ENCODE measurements at regions not wholly inside any gene's neighbourhood (a gene's known extent, or its start where the extent isn't known, plus 50 kb on each side); places are given as distances from the start of the nearest gene placed in this dataset.
"Not testable (repeated sequence)": the region's sequence is repeated elsewhere in the genome, so short reads cannot be mapped to it uniquely, and the experiment has no call there.

DNA sequence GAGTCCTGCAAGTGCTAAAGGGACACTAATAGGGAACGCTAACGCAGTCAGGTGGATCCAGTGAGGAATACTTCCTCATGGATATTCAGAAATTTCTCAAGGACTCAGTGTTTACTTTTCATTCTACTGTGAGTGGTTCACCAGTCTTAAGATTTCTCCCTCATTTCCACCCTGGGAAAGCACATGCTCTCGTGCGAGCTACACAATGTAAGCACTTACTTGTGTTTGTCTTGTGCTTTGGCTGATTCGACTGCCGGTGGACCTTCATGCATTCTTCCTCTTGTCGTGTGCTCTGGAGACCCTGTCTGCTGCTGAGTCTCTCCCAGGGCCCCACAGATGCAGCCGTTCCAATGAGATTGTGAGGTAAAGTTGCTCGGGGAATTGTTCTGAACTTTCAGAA, 180.1 kb downstream of the NUFIP1 start:
- DNase-seq, result no peak

DNA sequence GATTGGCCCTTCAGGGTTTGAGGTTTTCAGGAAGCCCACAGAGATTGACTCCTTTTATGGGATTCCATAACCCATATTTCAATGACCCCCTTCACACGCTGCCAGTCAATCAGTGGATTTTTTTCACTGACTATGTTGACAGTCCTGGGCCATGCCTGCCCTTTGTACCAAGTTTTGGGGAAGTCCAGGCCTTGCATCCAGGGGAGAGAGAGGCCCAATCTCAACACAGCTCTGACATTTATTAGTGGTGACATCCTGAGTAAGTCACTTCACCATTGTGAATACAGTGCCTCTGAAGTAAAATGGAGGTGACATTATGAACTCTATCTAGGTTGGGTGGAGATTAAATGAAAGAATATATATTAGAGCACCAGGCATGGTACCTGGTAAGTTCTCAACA, 181.1 kb downstream of the NUFIP1 start:
- DNase-seq, result no peak

DNA sequence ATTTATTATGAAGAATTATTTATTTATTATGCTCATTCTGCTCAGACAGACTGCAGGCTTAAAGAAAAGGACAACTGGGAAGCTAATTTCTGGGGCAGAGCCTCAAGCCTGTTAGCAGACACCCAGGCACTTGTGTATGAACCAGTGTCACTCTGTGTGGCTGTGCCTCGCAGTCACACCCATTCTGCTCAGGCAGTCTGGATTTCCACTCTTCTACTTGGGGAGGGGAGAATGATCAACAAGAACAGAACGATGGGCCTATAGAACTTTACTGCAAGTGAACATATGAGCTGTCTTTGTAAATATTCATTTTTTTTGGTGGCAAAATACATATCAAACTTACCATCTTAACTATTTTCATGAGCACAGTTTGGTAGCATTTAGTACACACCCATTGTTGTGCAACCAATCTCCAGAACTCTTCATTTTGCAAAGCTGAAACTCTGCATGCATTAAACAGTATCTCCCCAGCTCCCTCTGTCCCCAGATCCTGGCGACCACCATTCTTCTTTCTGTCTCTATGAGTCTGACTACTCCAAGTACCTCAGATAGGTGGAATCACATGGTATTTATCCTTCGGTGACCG, 181.7 kb downstream of the NUFIP1 start:
- DNase-seq, result no peak

DNA sequence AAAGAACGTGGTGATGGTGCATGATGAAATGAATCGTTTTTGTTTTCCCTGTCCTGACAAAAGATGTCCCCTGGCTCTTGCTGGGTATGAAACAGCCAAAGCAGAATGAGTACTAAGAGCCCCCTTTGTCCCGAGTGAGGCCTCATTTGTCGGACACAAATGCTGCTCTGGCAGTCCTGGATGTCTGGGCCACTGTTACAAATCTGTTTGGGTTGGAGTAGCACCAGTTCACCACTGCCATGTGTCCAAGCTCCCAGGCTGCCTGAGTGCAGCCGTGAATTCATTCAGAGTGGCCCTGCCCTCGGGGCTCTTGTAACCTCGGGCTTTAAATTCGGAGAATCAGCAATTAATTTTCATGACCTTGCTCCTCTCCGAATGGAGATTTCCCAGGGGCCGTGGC, 182.4 kb downstream of the NUFIP1 start:
- no peak for DNase-seq

DNA sequence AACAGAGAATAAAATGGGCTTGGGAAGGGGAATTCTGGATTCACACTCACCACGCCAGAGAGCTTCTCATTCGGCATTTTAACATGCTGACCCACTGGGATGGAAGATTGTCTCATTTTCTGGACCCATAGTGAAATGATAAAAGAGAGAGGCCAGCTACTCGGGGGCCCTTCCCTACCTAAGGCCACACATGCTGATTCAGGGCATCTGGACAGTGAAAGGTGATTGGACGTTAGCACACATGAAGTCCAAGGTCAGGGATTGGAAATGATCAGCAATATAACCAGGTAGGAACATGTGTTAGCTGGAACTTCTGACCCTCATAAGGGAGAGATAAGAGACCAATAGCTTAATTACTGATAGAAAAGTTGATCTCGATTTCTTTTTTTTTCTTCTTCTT, 183.7 kb downstream of the NUFIP1 start:
- DNase-seq, result no peak

DNA sequence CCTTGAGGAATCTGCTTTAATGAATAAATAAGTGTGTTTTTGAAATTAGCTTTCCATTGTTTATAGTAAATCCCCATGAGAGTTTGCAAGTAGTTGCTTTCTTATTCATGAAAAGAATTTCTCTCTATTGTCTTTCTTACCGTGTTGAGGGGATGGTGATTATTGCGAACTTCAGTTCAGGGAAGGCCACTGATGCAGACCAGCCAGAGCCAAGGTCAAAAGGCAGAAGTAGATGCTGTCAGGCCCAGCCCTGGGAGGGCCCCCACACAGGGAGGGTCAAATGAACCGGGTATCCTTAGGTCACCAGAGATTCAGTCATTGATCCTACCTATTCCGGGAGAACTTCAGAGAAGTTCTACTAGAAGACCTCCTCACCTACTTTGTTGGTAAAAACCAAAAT, 185.9 kb downstream of the NUFIP1 start:
- no peak for DNase-seq

GRCh38 chr13:44802491-44802890, 186.8 kb downstream of the NUFIP1 start:
- DNase-seq, result no peak

GRCh38 chr13:44801990-44802389, 187.3 kb downstream of the NUFIP1 start:
- DNase-seq, result no peak

- no peak for DNase-seq
Measured at GRCh38 chr13:44800626-44801025, 188.6 kb downstream of the NUFIP1 start.

DNA sequence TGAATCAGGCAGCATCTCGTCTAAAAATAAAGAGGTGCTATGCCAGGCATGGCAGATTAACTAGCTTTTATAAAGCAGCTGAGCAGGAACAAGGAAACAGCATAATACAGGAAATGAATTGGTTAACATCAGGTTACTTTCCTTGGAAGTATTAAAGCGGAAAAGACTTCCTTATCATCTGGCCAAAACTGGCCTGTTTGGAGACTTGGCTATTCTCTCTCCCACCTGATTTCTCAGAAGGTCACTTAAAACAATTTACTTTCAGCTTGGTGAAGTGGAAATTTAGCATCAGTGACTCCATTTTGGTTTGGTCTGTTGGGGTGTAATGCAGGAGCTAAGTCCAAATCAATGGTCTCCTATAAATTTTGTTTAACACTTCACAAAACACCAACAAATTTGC, 191.6 kb downstream of the NUFIP1 start:
- no peak for DNase-seq

- DNase-seq, result no peak
Measured at GRCh38 chr13:44796597-44797490, 192.4 kb downstream of the NUFIP1 start.

DNA sequence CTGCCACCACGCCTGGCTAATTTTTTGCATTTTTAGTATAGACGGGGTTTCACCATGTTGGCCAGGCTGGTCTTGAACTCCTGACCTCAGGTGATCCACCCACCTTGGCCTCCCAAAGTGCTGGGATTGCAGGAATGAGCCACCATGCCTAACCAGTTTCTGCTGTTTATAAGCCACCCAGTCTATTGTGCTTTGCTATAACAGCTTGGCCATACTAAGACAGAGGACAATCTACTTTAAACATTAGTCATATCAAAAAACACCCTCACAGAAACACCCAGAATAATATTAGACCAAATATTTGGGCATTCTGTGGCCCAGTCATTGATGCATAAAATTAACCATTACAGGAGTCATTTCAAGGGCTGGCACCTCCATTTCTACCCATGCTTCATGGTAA, 193.2 kb downstream of the NUFIP1 start:
- DNase-seq, result not testable (repeated sequence)

- no peak for DNase-seq
Measured at GRCh38 chr13:44795176-44795575, 194.1 kb downstream of the NUFIP1 start.

DNA sequence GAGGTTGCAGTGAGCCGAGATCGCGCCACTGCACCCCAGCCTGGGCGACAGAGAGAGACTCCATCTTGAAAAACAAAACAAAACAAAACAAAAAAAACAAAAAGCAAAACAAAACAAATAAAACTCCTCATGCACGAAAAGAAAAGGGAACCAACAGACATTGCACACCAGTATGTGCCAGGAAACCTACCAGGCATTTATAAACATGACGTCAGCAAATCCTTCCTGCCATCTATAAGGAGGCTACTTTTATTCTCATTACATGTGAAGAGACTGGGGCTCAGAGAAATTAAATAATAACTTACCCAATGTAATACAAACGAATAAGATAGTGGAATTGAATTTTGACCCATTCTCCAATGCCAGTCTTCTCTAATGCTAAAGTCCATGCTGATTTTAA, 197.2 kb downstream of the NUFIP1 start:
- DNase-seq, result peak in 1 of 2 donors; percentile 24

- DNase-seq, result no peak
Measured at GRCh38 chr13:44790289-44790688, 199.0 kb downstream of the NUFIP1 start.

DNA sequence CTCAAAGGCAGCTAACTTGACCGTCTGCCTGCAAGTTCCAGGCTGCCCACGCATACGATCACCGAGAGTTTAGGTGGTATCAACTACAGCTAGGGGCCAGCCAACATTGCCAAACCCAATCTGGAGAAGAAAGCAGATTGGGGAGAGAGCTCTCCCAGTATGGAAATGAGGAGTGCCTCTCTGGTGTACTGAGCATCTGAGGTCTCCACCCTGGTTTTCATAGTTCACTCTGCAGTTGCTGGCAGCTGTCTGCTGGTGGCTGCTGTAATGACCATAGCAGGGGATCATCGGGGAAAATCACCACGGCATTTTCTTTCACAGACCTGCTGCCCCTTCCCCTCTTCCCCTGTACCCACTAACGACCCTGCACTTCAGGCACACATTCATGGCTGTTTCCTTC, 201.7 kb downstream of the NUFIP1 start:
- no peak for DNase-seq

DNA sequence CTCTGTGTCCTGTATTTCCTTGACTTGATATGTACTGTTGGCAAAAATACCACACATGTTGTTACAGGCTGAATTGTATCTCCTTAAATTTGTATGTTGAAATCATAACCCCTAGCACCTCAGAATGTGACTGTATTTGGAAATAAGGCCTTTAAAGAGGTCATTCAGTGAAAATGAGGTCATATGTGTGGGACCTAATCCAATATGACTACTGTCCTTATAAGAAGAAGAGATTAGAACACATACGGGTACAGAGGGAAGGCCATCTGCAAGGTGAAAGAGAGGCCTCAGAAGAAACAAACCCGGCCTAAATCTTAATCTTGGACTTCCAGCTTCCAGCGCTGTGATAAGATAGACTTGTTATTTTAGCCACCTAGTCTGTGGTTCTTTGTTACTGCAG, 202.5 kb downstream of the NUFIP1 start:
- no peak for DNase-seq

DNA sequence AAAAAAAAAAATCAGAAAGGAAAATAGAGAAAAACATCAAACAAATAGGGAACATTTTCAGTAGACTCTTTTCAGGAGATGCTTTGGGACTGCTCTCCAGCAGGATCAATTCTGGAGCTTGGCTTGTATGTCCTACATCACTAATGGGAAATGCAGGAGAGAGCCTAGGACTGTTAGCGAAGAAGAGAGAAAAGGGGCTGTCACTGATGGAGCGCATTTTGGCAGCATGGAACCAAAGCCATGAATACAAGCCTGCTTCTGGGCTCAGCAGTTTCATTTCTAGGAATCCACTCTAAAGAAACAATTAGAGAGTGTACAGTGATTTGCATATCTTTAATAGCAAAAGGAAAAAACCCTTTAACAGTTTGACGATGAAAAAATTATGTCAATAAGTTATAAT, 203.9 kb downstream of the NUFIP1 start:
- no peak for DNase-seq

- DNase-seq, result no peak
Measured at GRCh38 chr13:44784708-44785080, 204.6 kb downstream of the NUFIP1 start.

GRCh38 chr13:44783994-44784707, 205.1 kb downstream of the NUFIP1 start:
- no peak for DNase-seq

DNA sequence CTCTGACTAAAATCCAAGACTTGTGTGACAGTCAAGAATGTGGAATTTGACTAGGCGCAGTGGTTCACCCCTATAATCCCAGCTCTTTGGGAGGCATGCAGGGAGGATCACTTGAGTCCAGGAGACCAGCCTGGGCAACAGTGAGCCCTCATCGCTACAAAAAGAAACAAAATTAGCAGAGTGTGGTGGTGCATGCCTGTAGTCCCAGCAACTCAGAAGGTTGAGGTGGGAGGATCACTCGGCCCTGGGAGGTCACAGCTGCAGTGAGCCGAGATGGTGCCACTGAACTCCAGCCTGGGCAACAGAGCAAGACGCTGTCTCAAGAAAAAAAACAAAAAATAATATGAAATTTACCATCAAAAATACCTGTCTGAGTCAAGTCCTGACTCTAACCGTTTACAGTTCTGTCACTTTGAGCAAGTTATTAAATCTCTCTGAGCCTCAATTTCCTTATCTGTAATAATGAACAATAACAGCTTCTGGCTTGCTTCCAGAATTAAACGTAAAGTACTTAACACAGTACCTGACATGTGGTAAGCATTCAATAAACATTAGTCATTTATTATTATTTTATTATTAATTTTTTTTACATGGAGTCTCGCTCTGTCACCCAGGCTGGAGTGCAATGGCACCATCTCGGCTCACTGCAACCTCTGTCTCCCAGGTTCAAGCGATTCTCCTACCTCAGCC, 204.6 kb upstream of the TSC22D1 start:
- no peak for DNase-seq

- DNase-seq, result no peak
Measured at GRCh38 chr13:44778761-44779484, 202.8 kb upstream of the TSC22D1 start.

GRCh38 chr13:44775290-44775689, 199.2 kb upstream of the TSC22D1 start:
- DNase-seq, result not testable (repeated sequence)

Measured in bone marrow (tissue), 2 donors.